SK-N-SH (cell line): ENCODE measurements at regions not wholly inside any gene's neighbourhood (a gene's known extent, or its start where the extent isn't known, plus 50 kb on each side); places are given as distances from the start of the nearest gene placed in this dataset.

Experiments
- CHD2 ChIP-seq: fragments of 150-350 bp; IDR thresholded peaks from 2 replicates; pipeline ENCODE4 v1.6.1; 2018; ENCODE audit warnings: low read length; ENCODE audit not compliant: partially characterized antibody
- ELF1 ChIP-seq: IDR thresholded peaks from 2 replicates; pipeline ENCODE4 v1.4.0; 2012
- EP300 ChIP-seq, 2 experiments: IDR thresholded peaks; 2 replicates each; pipeline versions ENCODE4 v1.4.0 to v1.6.1; 2012; ENCODE audit warnings: borderline replicate concordance in 1 of 2, low read depth in 1 of 2, low read length in 1 of 2
- GABPA ChIP-seq: IDR thresholded peaks from 2 replicates; pipeline ENCODE4 v1.4.0; 2012; ENCODE audit warnings: low read depth, mild to moderate bottlenecking
- JUND ChIP-seq: IDR thresholded peaks from 2 replicates; pipeline ENCODE4 v1.4.0; 2012
- NFIC ChIP-seq: IDR thresholded peaks from 2 replicates; pipeline ENCODE4 v1.4.0; 2012; ENCODE audit warnings: borderline replicate concordance
- NRF1 ChIP-seq: IDR thresholded peaks from 2 replicates; pipeline ENCODE4 v1.6.1; 2012; ENCODE audit warnings: low read depth, mild to moderate bottlenecking, low read length
- POLR2AphosphoS5 ChIP-seq: IDR thresholded peaks from 2 replicates; pipeline ENCODE4 v1.6.1; 2012; ENCODE audit warnings: low read depth, low read length
- REST ChIP-seq: IDR thresholded peaks from 2 replicates; pipeline ENCODE4 v1.6.1; 2012; ENCODE audit warnings: mild to moderate bottlenecking, low read depth, low read length, moderate library complexity
- RFX5 ChIP-seq: IDR thresholded peaks from 2 replicates; pipeline ENCODE4 v1.6.1; 2012; ENCODE audit warnings: mild to moderate bottlenecking, improper control_type of control experiment, low read length
- TF ChIP-seq, protein P1 (sequence below): fragments of 150-350 bp; IDR thresholded peaks from 2 replicates; pipeline ENCODE4 v1.6.1; 2017; ENCODE audit warnings: antibody characterized with exemption, low read length, low read depth, borderline replicate concordance
- TF ChIP-seq, protein P2 (sequence below): fragments of 200-600 bp; sonication (generic); IDR thresholded peaks from 2 replicates; pipeline ENCODE4 v1.6.1; 2017; ENCODE audit warnings: antibody characterized with exemption, mild to moderate bottlenecking, moderate library complexity
- TF ChIP-seq, protein P3 (sequence below): IDR thresholded peaks from 2 replicates; pipeline ENCODE4 v1.4.0; 2012; ENCODE audit warnings: low read depth

- TF ChIP-seq, protein P1, sequence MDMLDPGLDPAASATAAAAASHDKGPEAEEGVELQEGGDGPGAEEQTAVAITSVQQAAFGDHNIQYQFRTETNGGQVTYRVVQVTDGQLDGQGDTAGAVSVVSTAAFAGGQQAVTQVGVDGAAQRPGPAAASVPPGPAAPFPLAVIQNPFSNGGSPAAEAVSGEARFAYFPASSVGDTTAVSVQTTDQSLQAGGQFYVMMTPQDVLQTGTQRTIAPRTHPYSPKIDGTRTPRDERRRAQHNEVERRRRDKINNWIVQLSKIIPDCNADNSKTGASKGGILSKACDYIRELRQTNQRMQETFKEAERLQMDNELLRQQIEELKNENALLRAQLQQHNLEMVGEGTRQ = no peak
- TF ChIP-seq, protein P2, sequence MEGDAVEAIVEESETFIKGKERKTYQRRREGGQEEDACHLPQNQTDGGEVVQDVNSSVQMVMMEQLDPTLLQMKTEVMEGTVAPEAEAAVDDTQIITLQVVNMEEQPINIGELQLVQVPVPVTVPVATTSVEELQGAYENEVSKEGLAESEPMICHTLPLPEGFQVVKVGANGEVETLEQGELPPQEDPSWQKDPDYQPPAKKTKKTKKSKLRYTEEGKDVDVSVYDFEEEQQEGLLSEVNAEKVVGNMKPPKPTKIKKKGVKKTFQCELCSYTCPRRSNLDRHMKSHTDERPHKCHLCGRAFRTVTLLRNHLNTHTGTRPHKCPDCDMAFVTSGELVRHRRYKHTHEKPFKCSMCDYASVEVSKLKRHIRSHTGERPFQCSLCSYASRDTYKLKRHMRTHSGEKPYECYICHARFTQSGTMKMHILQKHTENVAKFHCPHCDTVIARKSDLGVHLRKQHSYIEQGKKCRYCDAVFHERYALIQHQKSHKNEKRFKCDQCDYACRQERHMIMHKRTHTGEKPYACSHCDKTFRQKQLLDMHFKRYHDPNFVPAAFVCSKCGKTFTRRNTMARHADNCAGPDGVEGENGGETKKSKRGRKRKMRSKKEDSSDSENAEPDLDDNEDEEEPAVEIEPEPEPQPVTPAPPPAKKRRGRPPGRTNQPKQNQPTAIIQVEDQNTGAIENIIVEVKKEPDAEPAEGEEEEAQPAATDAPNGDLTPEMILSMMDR = no peak
- TF ChIP-seq NFIC (no peak), JUND (no peak), GABPA (no peak), CHD2 (no peak), REST (no peak), ELF1 (no peak), RFX5 (no peak), EP300 (IDR thresholded peaks at IDR 0.05; ENCODE audit: borderline replicate concordance in 1 of 2, low read depth in 1 of 2, low read length in 1 of 2) (no peak), POLR2AphosphoS5 (no peak), NRF1 (no peak)
- TF ChIP-seq, protein P3, sequence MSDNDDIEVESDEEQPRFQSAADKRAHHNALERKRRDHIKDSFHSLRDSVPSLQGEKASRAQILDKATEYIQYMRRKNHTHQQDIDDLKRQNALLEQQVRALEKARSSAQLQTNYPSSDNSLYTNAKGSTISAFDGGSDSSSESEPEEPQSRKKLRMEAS = no peak
Measured at GRCh38 chr3:110756705-110757104, 314.9 kb upstream of the NECTIN3 start.
